ENCODE measurements at regions not wholly inside any gene's neighbourhood (a gene's known extent, or its start where the extent isn't known, plus 50 kb on each side); places are given as distances from the start of the nearest gene placed in this dataset.

DNA sequence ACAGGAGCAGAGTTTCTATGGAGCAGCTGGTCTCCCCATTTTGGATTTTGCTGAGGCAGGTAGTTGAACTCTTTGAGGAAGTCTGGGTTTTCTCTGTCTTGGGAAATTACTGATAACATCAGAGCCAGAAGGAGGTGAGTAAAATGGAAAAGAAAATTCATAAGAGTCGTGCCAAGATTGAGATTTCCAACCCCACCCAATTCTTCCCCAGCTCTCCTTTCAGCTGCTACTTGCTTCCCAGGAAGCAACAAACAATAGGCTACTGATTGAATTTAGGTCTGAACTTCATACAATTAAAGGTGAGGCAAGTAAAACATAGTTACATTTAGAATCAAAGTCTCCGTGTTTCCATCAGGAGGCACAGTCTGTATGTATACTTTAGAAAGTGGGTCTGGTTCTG lies 54.6 kb upstream of the EOLA2 start:
- Histone ChIP-seq H3K27me3 (ENCODE audit: control insufficient read depth in 3 of 3, insufficient read depth in 3 of 3, low read length in 3 of 3) (no peaks in the 10 kb centered on the region), H3K9me3 (ENCODE audit: control insufficient read depth in 3 of 3, low read length in 3 of 3) (no peaks in the 10 kb centered on the region), H3K27ac (ENCODE audit: low read depth, low read length) (no peak overlapping the region), H3K4me3 (ENCODE audit: low read length in 3 of 3) (no peak overlapping the region), H3K9ac (ENCODE audit: low read depth in 1 of 3, low read length in 3 of 3) (no peak overlapping the region), H3K36me3 (ENCODE audit: control insufficient read depth in 3 of 3, insufficient read depth in 3 of 3, low read length in 3 of 3) (peaks cover 0 to 3% (median 0%) of the 10 kb centered on the region in 3 donors), H3K4me1 (ENCODE audit: control insufficient read depth in 3 of 3, insufficient read depth in 3 of 3, low read length in 3 of 3) (peaks cover 0 to 7% (median 0%) of the 10 kb centered on the region in 3 donors)

DNA sequence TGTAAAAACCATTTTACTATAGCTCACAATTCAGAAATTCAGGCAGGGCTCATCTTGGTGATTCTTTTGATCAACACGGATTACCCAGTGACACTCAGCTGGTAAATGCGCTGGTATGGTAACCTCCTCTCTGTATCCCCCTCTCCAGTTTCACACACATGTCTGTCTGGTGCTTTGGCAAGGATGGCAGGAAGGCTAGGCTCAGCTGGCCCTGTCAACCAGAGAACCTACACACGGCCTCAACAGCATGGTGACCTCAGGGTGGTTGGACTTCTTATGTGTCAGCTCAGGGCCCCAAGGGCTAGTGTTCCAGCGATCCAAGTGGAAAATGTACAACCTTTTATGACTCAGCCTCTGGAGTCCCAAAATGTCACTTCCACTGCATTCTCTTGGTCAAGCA lies 55.7 kb upstream of the EOLA2 start:
- H3K4me1 ChIP-seq (ENCODE audit: control insufficient read depth in 3 of 3, insufficient read depth in 3 of 3, low read length in 3 of 3), result peaks cover 0 to 7% (median 0%) of the 10 kb centered on the region in 3 donors
- peaks cover 0 to 3% (median 0%) of the 10 kb centered on the region in 3 donors for H3K36me3 ChIP-seq (ENCODE audit: control insufficient read depth in 3 of 3, insufficient read depth in 3 of 3, low read length in 3 of 3)
- no peak overlapping the region for H3K27ac ChIP-seq (ENCODE audit: low read depth, low read length)
- H3K9ac ChIP-seq (ENCODE audit: low read depth in 1 of 3, low read length in 3 of 3), result no peak overlapping the region
- no peak overlapping the region for H3K4me3 ChIP-seq (ENCODE audit: low read length in 3 of 3)
- H3K27me3 ChIP-seq (ENCODE audit: control insufficient read depth in 3 of 3, insufficient read depth in 3 of 3, low read length in 3 of 3), result no peaks in the 10 kb centered on the region
- H3K9me3 ChIP-seq (ENCODE audit: control insufficient read depth in 3 of 3, low read length in 3 of 3), result no peaks in the 10 kb centered on the region

DNA sequence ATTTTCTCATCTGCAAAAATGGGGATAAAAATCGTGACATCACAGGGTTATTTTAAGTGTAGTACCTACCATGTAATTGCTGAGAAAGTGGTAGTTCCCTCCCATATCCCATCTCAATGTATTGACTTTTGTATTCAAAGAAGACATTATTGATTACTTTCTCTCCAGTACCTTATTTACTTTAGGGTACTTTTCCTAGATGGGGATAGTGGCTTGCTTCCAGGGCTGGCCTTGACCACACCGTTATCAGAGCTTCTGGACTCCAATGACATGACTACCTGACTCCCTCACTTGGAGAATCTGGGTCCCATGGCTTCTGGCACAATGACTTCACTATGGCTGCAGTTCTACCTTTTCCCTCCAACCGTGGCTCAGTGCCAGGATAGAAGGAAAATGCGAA lies 58.2 kb upstream of the EOLA2 start:
- Histone ChIP-seq H3K4me3 (ENCODE audit: low read length in 3 of 3) (no peak overlapping the region), H3K36me3 (ENCODE audit: control insufficient read depth in 3 of 3, insufficient read depth in 3 of 3, low read length in 3 of 3) (peaks cover 0 to 3% (median 0%) of the 10 kb centered on the region in 3 donors), H3K9ac (ENCODE audit: low read depth in 1 of 3, low read length in 3 of 3) (no peak overlapping the region), H3K9me3 (ENCODE audit: control insufficient read depth in 3 of 3, low read length in 3 of 3) (no peaks in the 10 kb centered on the region), H3K4me1 (ENCODE audit: control insufficient read depth in 3 of 3, insufficient read depth in 3 of 3, low read length in 3 of 3) (peaks cover 0 to 7% (median 0%) of the 10 kb centered on the region in 3 donors), H3K27ac (ENCODE audit: low read depth, low read length) (no peak overlapping the region), H3K27me3 (ENCODE audit: control insufficient read depth in 3 of 3, insufficient read depth in 3 of 3, low read length in 3 of 3) (no peaks in the 10 kb centered on the region)

DNA sequence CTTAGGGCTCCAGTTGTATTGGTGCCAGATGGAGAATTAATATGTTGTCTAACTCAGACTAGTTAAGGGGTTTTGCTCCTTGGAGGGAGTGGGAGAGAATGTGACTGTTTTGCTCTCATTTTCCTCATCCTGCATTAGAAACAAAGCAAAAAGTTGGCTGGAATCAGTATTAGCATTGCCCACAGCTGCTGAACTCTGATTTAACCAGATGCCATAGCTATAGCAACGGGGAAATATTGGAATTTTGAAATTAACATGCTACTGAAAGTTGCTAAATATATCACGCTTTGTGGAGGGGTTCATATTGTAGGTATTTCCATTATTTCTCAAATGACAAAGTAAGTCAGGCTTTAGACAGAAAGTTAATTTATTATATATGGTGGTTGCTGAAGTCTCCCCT lies 66.7 kb upstream of the EOLA2 start:
- Histone ChIP-seq H3K9me3 (ENCODE audit: control insufficient read depth in 3 of 3, low read length in 3 of 3) (no peaks in the 10 kb centered on the region), H3K4me1 (ENCODE audit: control insufficient read depth in 3 of 3, insufficient read depth in 3 of 3, low read length in 3 of 3) (no peaks in the 10 kb centered on the region), H3K36me3 (ENCODE audit: control insufficient read depth in 3 of 3, insufficient read depth in 3 of 3, low read length in 3 of 3) (no peaks in the 10 kb centered on the region), H3K4me3 (ENCODE audit: low read length in 3 of 3) (no peak overlapping the region), H3K9ac (ENCODE audit: low read depth in 1 of 3, low read length in 3 of 3) (no peak overlapping the region), H3K27me3 (ENCODE audit: control insufficient read depth in 3 of 3, insufficient read depth in 3 of 3, low read length in 3 of 3) (no peaks in the 10 kb centered on the region), H3K27ac (ENCODE audit: low read depth, low read length) (no peak overlapping the region)

DNA sequence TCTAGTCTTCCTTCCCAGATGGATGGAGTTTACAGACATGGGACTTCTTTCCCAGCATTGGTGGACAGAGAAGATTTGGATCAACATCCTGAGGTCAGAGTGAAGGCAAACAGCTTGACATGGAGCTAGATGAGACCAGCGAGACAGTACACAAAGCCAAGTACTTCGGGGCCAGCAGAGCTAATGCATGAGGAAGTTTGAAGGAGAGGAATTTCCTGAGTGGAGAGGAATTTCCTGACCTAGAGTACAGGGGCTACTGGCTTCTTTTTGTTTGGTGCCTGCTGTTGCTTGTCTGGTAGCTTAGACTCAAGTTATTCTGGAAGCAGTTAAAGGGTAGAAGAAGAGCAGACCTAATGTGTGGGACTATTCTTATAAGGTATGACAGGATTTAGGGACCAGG lies 69.1 kb upstream of the EOLA2 start:
- Histone ChIP-seq H3K36me3 (ENCODE audit: control insufficient read depth in 3 of 3, insufficient read depth in 3 of 3, low read length in 3 of 3) (no peaks in the 10 kb centered on the region), H3K27ac (ENCODE audit: low read depth, low read length) (no peak overlapping the region), H3K4me3 (ENCODE audit: low read length in 3 of 3) (no peak overlapping the region), H3K9ac (ENCODE audit: low read depth in 1 of 3, low read length in 3 of 3) (no peak overlapping the region), H3K9me3 (ENCODE audit: control insufficient read depth in 3 of 3, low read length in 3 of 3) (no peaks in the 10 kb centered on the region), H3K27me3 (ENCODE audit: control insufficient read depth in 3 of 3, insufficient read depth in 3 of 3, low read length in 3 of 3) (no peaks in the 10 kb centered on the region), H3K4me1 (ENCODE audit: control insufficient read depth in 3 of 3, insufficient read depth in 3 of 3, low read length in 3 of 3) (no peaks in the 10 kb centered on the region)

DNA sequence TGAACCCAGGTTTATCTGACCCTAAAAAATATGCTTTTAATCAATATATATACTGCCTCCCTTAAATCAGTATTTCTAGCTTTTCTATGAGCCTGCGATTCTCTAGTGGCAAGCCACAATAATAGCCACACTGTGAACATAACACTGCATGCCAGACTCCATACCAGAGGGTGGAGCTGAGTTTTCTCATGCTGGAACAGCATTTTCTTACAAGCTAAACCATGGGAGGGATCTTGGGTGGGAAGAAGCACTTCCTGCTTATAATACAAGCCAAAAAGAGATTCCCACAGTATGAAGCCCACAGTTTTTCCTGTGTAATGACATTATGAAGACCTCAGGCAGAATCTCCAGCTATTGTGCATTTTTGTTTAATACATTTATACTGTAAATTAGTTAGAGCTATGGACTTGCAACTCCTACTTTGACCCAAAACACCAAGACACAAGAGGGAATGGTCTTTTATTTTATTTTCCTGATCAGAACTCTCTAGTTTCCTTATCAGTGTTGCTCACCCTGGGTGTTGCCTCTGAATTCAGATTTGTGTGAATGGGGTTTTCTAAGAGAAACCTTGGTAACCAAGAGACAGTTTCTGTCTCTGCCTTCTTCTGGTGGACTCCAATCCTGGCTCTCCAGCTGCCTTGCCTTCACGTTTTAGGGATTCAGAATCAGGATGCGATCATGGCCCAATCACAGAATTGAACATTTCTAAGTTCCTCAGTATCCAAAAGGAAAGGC lies 74.5 kb upstream of the EOLA2 start:
- Histone ChIP-seq H3K27ac (ENCODE audit: low read depth, low read length) (no peak overlapping the region), H3K9me3 (ENCODE audit: control insufficient read depth in 3 of 3, low read length in 3 of 3) (no peaks in the 10 kb centered on the region), H3K27me3 (ENCODE audit: control insufficient read depth in 3 of 3, insufficient read depth in 3 of 3, low read length in 3 of 3) (no peaks in the 10 kb centered on the region), H3K4me3 (ENCODE audit: low read length in 3 of 3) (no peak overlapping the region), H3K36me3 (ENCODE audit: control insufficient read depth in 3 of 3, insufficient read depth in 3 of 3, low read length in 3 of 3) (no peaks in the 10 kb centered on the region), H3K9ac (ENCODE audit: low read depth in 1 of 3, low read length in 3 of 3) (no peak overlapping the region), H3K4me1 (ENCODE audit: control insufficient read depth in 3 of 3, insufficient read depth in 3 of 3, low read length in 3 of 3) (no peaks in the 10 kb centered on the region)

DNA sequence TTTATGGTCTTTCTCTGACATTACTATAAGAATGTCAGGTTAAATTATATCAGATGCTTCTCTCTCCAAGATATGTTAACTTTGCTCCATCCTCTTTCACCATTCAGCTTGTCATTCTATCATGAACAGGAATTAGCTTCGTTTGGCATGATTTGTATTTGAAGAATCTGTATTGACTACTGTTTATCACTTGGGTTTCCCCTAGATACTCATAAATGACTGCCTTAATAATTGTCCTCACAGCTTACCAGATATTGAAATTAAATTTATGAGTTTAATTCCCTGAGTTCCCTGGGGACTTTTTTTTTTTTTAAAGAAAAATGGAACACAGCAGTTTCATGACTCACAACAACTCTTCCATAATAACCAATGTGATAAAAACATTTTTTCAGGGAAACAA lies 76.2 kb upstream of the EOLA2 start:
- Histone ChIP-seq H3K9ac (ENCODE audit: low read depth in 1 of 3, low read length in 3 of 3) (no peak overlapping the region), H3K36me3 (ENCODE audit: control insufficient read depth in 3 of 3, insufficient read depth in 3 of 3, low read length in 3 of 3) (no peaks in the 10 kb centered on the region), H3K27me3 (ENCODE audit: control insufficient read depth in 3 of 3, insufficient read depth in 3 of 3, low read length in 3 of 3) (no peaks in the 10 kb centered on the region), H3K4me1 (ENCODE audit: control insufficient read depth in 3 of 3, insufficient read depth in 3 of 3, low read length in 3 of 3) (no peaks in the 10 kb centered on the region), H3K9me3 (ENCODE audit: control insufficient read depth in 3 of 3, low read length in 3 of 3) (no peaks in the 10 kb centered on the region), H3K27ac (ENCODE audit: low read depth, low read length) (no peak overlapping the region), H3K4me3 (ENCODE audit: low read length in 3 of 3) (no peak overlapping the region)

DNA sequence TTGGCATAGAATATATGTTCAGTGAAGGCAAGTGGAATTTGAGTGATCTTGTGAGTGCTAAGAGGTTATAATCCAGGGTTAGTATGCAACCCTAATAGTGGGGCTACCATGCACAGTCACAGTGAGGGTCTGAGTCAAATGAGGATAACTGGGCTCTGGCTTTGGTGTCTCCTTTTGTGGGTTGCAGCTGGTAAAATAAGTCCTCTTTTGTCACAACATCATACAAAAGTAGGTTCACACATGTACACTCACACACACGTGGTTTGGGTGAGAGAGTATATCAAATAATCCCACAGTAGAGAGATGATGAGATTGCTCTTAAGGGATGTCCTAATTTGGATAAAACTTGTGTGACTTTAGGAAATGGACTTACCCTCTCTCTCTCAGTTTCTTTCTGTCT lies 79.6 kb upstream of the EOLA2 start:
- Histone ChIP-seq H3K4me1 (ENCODE audit: control insufficient read depth in 3 of 3, insufficient read depth in 3 of 3, low read length in 3 of 3) (no peaks in the 10 kb centered on the region), H3K27me3 (ENCODE audit: control insufficient read depth in 3 of 3, insufficient read depth in 3 of 3, low read length in 3 of 3) (no peaks in the 10 kb centered on the region), H3K9me3 (ENCODE audit: control insufficient read depth in 3 of 3, low read length in 3 of 3) (no peaks in the 10 kb centered on the region)

DNA sequence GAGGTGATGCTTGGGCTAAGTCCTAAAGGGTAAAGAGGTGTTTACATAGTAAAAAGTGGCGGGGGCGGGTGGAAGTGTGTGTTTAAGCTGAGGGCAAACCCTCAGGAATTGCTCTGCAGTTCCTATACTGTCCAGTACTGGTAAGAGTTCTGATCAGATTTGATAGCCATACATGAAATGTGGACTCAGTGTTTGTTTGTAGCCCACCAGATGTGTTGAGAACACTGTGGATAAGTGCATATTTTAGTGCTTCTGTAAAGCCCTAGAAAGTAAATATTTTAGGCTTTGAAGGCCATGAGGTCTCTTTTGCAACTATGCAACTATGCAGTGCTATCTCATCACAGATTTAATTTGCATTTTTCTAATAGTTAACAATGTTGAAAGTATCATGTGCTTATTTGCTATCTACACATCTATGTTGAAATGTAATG lies 80.7 kb upstream of the EOLA2 start:
- Histone ChIP-seq H3K4me3 (ENCODE audit: low read length in 3 of 3) (no peak overlapping the region), H3K9ac (ENCODE audit: low read depth in 1 of 3, low read length in 3 of 3) (no peak overlapping the region), H3K4me1 (ENCODE audit: control insufficient read depth in 3 of 3, insufficient read depth in 3 of 3, low read length in 3 of 3) (no peaks in the 10 kb centered on the region), H3K27ac (ENCODE audit: low read depth, low read length) (no peak overlapping the region), H3K9me3 (ENCODE audit: control insufficient read depth in 3 of 3, low read length in 3 of 3) (no peaks in the 10 kb centered on the region), H3K27me3 (ENCODE audit: control insufficient read depth in 3 of 3, insufficient read depth in 3 of 3, low read length in 3 of 3) (no peaks in the 10 kb centered on the region), H3K36me3 (ENCODE audit: control insufficient read depth in 3 of 3, insufficient read depth in 3 of 3, low read length in 3 of 3) (no peaks in the 10 kb centered on the region)

More for the DNA sequence above, 79.6 kb upstream of the EOLA2 start:
- no peak overlapping the region for H3K9ac ChIP-seq (ENCODE audit: low read depth in 1 of 3, low read length in 3 of 3)
- no peak overlapping the region for H3K27ac ChIP-seq (ENCODE audit: low read depth, low read length)
- H3K36me3 ChIP-seq (ENCODE audit: control insufficient read depth in 3 of 3, insufficient read depth in 3 of 3, low read length in 3 of 3), result no peaks in the 10 kb centered on the region
- no peak overlapping the region for H3K4me3 ChIP-seq (ENCODE audit: low read length in 3 of 3)

DNA sequence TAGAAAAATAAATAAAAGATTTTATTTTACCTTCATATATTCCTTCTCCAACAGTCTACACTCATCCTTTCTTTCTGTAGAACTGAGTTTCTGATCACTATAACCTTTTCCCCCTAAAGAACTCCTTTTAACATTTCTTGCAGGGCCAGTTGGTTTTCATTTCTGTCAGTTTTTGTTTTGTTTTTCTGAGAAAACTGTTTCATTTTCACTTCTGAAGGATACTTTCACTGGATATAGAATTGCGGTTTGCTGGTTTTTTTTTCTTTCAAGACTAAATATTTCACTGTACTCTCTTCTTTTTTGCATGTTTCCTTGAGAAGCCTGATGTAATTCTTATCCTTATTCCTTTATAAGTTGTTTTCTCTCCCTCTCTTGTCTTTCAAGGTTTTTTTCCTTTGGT lies 90.4 kb upstream of the EOLA2 start:
- Histone ChIP-seq H3K27ac (ENCODE audit: low read depth, low read length) (no peak overlapping the region), H3K4me1 (ENCODE audit: control insufficient read depth in 3 of 3, insufficient read depth in 3 of 3, low read length in 3 of 3) (no peaks in the 10 kb centered on the region), H3K4me3 (ENCODE audit: low read length in 3 of 3) (no peak overlapping the region), H3K27me3 (ENCODE audit: control insufficient read depth in 3 of 3, insufficient read depth in 3 of 3, low read length in 3 of 3) (no peaks in the 10 kb centered on the region), H3K9ac (ENCODE audit: low read depth in 1 of 3, low read length in 3 of 3) (no peak overlapping the region), H3K9me3 (ENCODE audit: control insufficient read depth in 3 of 3, low read length in 3 of 3) (no peaks in the 10 kb centered on the region), H3K36me3 (ENCODE audit: control insufficient read depth in 3 of 3, insufficient read depth in 3 of 3, low read length in 3 of 3) (no peaks in the 10 kb centered on the region)
